ENCODE measurements at regions not wholly inside any gene's neighbourhood (a gene's known extent, or its start where the extent isn't known, plus 50 kb on each side); places are given as distances from the start of the nearest gene placed in this dataset.

DNA sequence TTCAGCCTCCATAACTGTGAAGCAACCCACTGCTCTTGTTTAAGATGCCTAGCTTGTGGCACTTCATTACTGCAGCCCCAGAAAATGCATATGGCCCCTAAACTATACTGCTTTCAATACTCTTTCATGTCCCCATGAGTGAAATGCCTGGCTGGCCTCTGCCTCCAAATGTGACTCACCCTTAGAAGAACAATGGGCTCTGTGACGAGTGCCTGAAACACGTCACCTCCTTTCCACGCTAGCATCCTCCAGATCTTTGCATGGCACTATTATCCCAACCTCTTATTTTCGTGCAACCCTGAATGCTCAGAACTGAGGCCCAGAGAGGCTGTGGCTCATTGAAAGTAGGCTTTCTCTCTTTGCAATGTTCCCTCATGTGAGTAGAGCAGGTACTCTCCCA is 233.1 kb downstream of the CBLN1 start:
- DNase-seq (ENCODE audit: insufficient read length, low spot score) (no peak), FAIRE-seq (no peak)

DNA sequence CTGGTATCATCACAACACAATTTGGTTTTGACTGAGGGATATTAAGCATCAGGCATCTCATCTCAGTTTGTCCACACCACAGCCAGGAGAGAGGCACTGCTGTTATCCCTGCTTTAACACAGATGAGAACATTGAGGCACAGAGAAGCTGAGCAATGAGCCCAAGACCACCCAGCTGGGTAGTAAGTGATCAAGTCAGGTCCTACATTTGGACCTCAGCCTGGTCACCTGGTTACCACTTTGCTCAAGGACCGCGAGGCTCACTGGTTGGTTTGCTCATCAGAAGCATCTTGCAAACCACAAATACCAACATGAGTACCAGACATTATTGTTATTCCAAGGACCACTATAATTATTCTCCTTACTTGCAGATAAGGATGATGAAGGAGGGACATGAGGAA is 245.5 kb downstream of the CBLN1 start:
- FAIRE-seq: no peak

GRCh38 chr16:49027420-49027819 is 254.2 kb downstream of the CBLN1 start:
- FAIRE-seq (no peak), DNase-seq (ENCODE audit: insufficient read length, low spot score) (no peak)

More for the DNA sequence above, 245.5 kb downstream of the CBLN1 start:
- no peak for DNase-seq (ENCODE audit: insufficient read length, low spot score)

- no peak for DNase-seq (ENCODE audit: insufficient read length, low spot score)
- no peak for FAIRE-seq
These were observed 255.0 kb downstream of the CBLN1 start for GRCh38 chr16:49026566-49027181.

- FAIRE-seq: no peak
- no peak for DNase-seq (ENCODE audit: insufficient read length, low spot score)
These were observed 256.7 kb downstream of the CBLN1 start for GRCh38 chr16:49024896-49025295.

DNA sequence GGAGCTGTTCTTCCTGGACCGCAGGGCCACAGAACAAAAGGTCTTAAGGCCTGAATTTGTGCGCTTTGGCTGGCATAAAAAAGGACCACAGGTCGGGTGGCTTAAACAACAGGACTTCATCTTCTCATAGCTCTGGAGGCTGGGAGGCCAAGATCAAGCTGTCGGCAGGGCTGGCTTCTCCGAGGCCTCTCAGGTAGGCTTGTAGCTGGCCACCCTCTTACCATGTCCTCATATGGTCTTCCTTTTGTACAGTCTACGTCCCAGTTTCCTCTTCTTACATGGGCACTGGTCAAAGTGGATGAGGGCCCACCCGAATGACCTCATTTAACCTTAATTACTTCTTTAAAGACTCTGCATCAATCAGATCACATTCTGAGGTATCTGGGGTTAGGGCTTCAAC is 257.6 kb downstream of the CBLN1 start:
- FAIRE-seq (no peak), DNase-seq (ENCODE audit: insufficient read length, low spot score) (no peak)

- FAIRE-seq: no peak
- DNase-seq (ENCODE audit: insufficient read length, low spot score): no peak
These were observed 258.6 kb downstream of the CBLN1 start for GRCh38 chr16:49023050-49023449.

DNA sequence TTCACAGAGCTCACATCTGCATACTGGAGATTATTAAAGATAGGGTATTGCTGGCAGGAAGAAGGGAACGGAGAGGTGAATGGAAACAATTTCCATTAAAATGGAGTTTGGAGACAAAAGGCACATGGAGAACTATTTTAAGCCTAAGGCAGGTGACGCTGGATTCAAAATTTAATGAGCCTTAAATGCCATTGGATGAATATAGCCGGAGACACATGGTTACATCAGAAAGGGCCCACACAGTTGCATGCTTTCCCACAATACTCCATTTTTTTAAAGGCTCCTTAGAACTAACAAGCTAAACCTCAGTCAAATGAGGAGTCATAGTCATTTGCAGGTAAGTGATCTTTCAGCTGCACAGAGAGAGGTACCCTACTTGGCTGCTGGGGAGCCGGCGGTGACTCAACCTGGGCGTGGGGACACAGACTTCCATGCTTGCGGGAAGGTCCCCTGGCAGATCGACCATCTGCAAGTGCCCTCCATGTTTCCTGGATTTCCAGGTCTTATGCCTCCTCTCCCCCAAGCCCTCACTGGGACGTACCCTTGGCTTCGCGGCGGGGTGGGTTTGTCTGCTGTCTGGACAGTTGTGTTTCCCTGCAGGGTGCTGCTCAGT is 259.2 kb downstream of the CBLN1 start:
- FAIRE-seq: no peak
- no peak for DNase-seq (ENCODE audit: insufficient read length, low spot score)

DNA sequence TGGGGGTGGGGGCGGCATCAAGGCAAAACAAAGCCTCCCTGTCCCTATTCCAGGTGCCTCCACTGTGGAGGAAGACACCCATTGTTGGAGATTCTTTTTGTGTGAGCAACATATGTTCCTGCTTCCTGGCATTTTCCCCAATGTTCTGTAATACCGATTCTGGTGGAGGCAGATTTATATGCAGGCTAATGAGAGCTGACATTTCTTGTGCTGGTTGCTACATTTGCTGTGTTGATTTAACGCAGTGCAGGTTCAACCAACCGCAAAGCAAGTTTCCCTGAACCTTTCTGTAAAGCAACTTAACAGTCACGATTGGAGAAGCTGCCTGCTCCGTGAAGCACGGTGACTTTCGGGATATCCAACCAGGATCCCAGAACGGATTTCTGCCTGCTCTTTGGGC is 260.5 kb downstream of the CBLN1 start:
- DNase-seq (ENCODE audit: insufficient read length, low spot score): no peak
- FAIRE-seq: no peak

DNA sequence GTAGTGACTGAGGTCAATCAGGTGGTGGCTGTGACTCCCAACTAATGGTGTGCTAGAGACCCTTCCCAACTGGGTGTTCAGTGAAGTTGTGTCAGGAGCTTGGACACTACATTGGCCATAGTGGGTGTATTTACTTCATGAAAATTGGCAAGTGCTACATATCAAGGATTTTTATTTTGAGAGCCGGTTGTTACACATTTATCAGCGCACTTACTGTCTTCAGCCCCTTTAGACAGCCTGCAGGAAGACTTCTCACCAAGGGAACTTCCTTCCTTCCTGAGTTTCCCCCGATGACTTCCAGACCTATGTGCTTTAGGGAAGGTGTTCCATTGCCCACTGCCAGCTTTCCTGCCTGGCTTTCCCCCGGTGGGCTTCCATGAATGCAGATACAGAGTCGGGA is 261.2 kb downstream of the CBLN1 start:
- DNase-seq (ENCODE audit: insufficient read length, low spot score): no peak
- FAIRE-seq: no peak

GRCh38 chr16:49019831-49020230 is 261.8 kb downstream of the CBLN1 start:
- DNase-seq (ENCODE audit: insufficient read length, low spot score): no peak

DNA sequence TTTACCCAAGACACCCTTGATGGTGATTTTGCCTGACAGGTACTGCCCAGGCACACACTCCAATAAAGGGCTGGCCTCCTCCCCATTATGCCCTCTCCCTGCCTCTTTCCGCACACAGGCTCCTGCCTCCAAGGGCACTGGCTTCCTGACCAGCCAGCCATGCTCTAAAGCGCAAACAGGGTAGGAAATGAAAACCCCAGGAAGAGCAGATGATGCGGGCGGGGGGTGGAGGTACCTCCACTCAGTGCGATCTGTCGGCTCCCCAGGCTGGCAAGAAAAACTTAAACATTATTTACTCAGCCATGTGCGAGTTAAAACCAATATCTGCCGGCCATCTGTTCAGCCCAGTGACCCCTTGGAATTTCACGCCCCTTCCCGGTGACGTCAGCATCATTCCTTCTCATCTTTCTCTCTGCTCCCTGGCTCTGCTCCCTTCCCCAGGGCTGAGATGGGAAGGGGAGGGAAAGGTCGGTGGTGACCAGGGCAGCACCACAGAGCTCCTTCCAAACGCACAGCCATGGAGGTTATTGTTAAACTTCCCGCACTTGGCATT is 262.5 kb downstream of the CBLN1 start:
- DNase-seq (ENCODE audit: insufficient read length, low spot score): no peak
- FAIRE-seq: no peak

More at GRCh38 chr16:49019831-49020230, 261.8 kb downstream of the CBLN1 start:
- no peak for FAIRE-seq

DNA sequence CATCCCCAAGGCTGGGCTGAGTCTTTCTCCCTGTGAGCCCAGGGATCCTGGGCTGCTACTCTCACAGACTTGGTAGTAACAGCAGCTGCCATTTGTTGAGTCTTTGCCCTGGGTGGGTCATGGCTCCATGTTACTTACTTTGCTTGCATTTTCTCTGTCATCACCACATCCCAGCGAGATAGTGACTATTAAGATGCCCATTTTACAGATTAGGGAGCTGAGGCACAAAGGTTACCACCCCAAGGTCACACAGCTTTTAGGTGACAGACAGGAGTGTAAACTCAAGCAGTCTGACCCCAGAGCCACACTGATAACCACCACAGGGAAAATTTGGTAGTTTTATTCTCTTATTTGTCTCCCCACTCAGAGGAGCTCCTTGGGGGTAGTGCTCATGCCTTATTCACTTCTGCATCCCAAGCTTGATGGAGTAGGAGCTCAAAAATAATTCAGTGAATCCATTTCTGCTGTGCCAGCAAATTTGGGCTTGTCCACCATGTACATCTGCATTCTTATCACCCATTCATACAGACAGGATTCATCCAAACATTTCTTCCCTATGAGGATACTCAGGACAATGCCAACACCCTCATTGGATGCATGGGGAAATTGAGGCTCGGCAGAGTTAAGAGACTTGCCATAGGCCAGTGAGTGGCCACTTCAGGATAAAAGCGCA is 263.2 kb downstream of the CBLN1 start:
- DNase-seq (ENCODE audit: insufficient read length, low spot score): no peak
- FAIRE-seq: no peak

DNA sequence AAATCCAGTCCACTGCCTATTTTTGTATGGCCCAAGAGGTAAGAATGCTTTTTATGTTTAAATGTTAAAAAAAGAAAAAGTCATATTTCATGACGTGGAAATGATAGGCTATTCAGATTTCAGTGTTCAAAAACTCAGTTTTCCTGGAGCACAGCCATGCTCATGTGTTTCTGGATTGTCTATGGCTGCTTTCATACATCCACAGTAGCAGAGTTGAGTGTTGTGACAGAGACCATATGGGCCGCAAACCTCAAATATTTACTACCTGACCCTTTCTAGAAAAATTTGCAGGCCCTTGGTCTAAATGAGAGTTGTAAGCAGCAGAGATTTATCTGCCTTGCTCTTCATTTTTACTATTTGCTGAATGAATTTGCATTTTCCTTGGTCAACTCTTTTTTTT is 264.1 kb downstream of the CBLN1 start:
- DNase-seq (ENCODE audit: insufficient read length, low spot score) (no peak), FAIRE-seq (no peak)

DNA sequence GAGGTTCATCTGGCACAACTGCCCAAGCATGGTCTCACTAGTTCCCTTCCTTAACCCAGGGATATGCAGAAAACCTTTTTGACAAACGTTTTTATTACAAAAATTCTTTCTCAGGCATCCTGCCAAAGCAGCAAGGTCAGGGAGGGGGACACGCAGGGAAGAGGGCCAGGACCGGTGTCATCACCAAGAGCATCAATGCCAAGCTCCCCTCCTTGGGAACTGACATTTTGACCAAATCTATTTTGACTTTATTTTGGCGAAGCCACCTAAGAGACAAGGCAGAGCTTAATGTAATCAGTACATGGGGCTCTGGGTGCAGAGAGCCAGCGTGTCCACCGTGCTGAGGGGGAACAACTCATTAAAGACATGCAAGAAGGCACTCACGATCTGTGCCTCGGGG is 265.2 kb downstream of the CBLN1 start:
- FAIRE-seq: no peak

DNA sequence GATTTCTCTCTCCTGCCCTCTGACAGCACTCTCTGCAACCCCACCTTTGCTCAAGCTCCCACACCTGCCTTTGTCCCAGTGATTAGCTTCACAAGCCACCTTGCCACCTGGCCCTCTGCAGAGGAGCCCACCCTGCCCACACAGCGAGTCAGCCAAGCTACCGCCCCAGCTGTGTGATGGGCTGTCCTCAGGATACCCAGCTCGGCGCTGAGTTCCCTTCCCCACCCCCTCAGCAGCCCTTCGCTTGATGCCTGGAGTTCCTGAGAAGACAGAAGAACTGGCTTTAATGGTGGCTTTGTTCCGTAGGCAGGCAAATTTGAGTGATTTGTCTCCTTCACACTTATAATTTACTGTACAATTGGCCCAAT is 266.4 kb downstream of the CBLN1 start:
- DNase-seq (ENCODE audit: insufficient read length, low spot score) (no peak), FAIRE-seq (no peak)

More for the DNA sequence above, 265.2 kb downstream of the CBLN1 start:
- DNase-seq (ENCODE audit: insufficient read length, low spot score): no peak

GRCh38 chr16:49014277-49015224 is 267.1 kb downstream of the CBLN1 start:
- no peak for FAIRE-seq
- no peak for DNase-seq (ENCODE audit: insufficient read length, low spot score)

DNA sequence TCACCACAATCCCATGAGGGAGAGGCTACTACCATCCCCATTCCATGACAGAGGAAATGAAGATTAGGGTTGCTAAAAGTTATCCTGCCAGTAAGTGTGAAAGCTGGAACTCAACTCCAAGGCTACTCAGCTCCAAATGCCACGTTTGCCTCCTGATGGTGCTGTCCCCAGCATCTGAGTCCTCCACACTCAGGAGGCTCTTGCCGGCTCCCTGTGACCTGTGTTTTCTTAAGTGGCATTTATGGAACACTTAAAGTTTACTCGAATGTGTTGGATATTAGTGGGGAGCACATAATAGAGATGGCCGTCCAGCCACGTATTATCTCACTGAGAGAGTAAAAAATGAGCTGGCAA is 267.9 kb downstream of the CBLN1 start:
- DNase-seq (ENCODE audit: insufficient read length, low spot score) (no peak), FAIRE-seq (no peak)

DNA sequence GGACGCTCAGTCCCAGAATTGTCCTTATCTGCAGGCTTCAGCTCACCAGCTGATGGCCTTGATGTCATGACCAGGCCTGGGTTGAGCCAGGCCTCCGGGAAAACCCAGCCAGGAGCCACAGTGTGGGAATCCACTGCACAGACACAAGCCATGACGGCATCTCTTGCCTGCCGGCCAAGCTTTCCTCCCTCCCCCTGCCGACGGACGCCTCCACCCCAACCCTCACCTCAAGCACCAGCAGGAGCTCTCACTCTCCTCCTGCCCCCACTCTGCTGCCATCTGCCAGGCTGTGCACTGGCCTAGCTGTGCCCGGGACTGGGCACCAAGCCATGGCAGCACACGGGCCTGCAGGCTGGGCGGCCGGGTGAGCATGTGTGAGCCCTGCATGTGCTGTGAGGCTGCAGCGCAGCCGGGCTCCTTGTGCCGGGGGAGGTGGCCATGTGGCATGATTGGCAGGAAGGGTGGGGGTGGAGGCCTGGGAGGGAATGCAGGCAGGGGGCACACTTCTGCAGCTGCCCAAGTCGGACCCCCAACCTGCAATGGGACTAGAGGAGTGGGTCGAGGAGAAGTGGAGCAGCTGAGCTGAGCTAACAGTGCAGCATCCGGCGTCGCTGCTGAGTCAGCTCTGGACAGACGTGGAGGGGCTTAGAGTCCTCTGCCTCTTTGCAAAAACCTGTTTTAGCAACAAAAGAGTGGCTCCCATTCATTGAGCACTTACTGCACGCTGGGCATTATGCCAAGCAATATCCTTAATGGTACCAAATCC is 268.5 kb downstream of the CBLN1 start:
- DNase-seq (ENCODE audit: insufficient read length, low spot score) (no peak), FAIRE-seq (no peak)

- DNase-seq (ENCODE audit: insufficient read length, low spot score) (no peak), FAIRE-seq (no peak)
These were observed 269.7 kb downstream of the CBLN1 start for GRCh38 chr16:49011901-49012300.
